ENCODE measurements at regions not wholly inside any gene's neighbourhood (a gene's known extent, or its start where the extent isn't known, plus 50 kb on each side); places are given as distances from the start of the nearest gene placed in this dataset.

DNA sequence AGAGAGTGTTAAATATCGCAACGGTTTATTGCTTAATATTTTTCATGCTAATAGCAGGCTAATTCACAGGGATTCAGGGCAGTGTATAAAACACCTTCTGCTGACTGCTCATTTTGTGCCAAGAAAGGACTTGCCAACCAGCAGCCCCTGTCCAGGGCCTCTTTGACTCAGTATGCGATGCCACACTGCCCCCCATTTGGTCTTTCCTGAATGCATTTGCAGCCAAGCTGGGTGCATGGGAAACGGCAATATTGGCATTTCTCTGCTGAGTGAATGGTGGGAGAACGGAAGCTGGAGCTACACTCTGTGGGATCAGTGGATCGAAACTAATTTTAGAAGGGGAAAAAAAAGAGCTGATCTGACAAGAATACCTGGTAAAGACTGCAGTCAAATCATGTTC lies 152.9 kb upstream of the C16orf82 start:
- no peak for TF ChIP-seq CTCF (IDR thresholded peaks at IDR 0.05)
- no peak for TF ChIP-seq POLR2A (IDR thresholded peaks at IDR 0.05)
